DND-41 (cell line): ENCODE measurements at regions not wholly inside any gene's neighbourhood (a gene's known extent, or its start where the extent isn't known, plus 50 kb on each side); places are given as distances from the start of the nearest gene placed in this dataset.
"Not testable (repeated sequence)": the region's sequence is repeated elsewhere in the genome, so short reads cannot be mapped to it uniquely, and the experiment has no call there.

ENCODE experiments used
- ATAC-seq: fragments of 200-7000 bp; cut with Tn5 transposase; 3 replicates; pipeline ENCODE4 v1.9.1; 2021; ENCODE audit warnings: low read depth; ENCODE audit not compliant: insufficient read depth
- DNase-seq: peaks from one replicate; pipeline ENCODE4 v3.0.0-alpha.2; 2020
- H2AFZ ChIP-seq: 2 replicates; pipeline ENCODE4 v1.6.0; 2012; ENCODE audit warnings: low read depth, low read length
- H3K27ac ChIP-seq: 2 replicates; pipeline ENCODE4 v1.5.1; 2012; ENCODE audit warnings: low read length, inconsistent platforms
- H3K27me3 ChIP-seq: fragments of 200-600 bp; sonication (generic); 2 replicates; pipeline ENCODE4 v1.6.0; 2012; ENCODE audit warnings: low read length, mild to moderate bottlenecking, inconsistent platforms; ENCODE audit not compliant: insufficient read depth, poor library complexity
- H3K36me3 ChIP-seq: 2 replicates; pipeline ENCODE4 v1.5.1; 2012; ENCODE audit warnings: low read length, inconsistent platforms; ENCODE audit not compliant: insufficient read depth
- H3K4me1 ChIP-seq: 2 replicates; pipeline ENCODE4 v1.5.1; 2012; ENCODE audit warnings: mild to moderate bottlenecking, low read length; ENCODE audit not compliant: insufficient read depth
- H3K4me2 ChIP-seq: 2 replicates; pipeline ENCODE4 v1.6.0; 2012; ENCODE audit warnings: mild to moderate bottlenecking, moderate library complexity, low read length, inconsistent platforms; ENCODE audit not compliant: insufficient read depth
- H3K4me3 ChIP-seq, 2 experiments: fragments of 200-600 bp in 1 of 2; shearing (Covaris generic) in 1 of 2; 2 replicates each; pipeline ENCODE4 v1.5.1; 2012 to 2016; ENCODE audit warnings: inconsistent platforms in 2 of 2, low read length in 2 of 2, mild to moderate bottlenecking in 2 of 2, low read depth in 1 of 2, moderate library complexity in 1 of 2
- H3K79me2 ChIP-seq: 2 replicates; pipeline ENCODE4 v1.6.0; 2012; ENCODE audit warnings: low read length, inconsistent platforms; ENCODE audit not compliant: insufficient read depth
- H3K9ac ChIP-seq: 2 replicates; pipeline ENCODE4 v1.6.0; 2012; ENCODE audit warnings: low read depth, mild to moderate bottlenecking, inconsistent platforms, low read length, moderate library complexity
- H3K9me3 ChIP-seq: 2 replicates; pipeline ENCODE4 v1.5.1; 2012; ENCODE audit warnings: low read length, moderate library complexity, mild to moderate bottlenecking, inconsistent platforms; ENCODE audit not compliant: insufficient read depth, severe bottlenecking
- H4K20me1 ChIP-seq: 2 replicates; pipeline ENCODE4 v1.6.0; 2012; ENCODE audit warnings: low read length; ENCODE audit not compliant: insufficient read depth
- EZH2 ChIP-seq: IDR thresholded peaks from 3 replicates; pipeline ENCODE4 v1.6.1; 2012; ENCODE audit warnings: borderline replicate concordance, low read depth, mild to moderate bottlenecking, moderate library complexity, low read length, inconsistent platforms; ENCODE audit not compliant: severe bottlenecking
- TF ChIP-seq, protein P1 (sequence below): IDR thresholded peaks from 2 replicates; pipeline ENCODE4 v1.5.1; 2012; ENCODE audit warnings: borderline replicate concordance, low read length, moderate library complexity, mild to moderate bottlenecking; ENCODE audit not compliant: poor library complexity, severe bottlenecking; ENCODE audit errors: extremely low read depth

DNA sequence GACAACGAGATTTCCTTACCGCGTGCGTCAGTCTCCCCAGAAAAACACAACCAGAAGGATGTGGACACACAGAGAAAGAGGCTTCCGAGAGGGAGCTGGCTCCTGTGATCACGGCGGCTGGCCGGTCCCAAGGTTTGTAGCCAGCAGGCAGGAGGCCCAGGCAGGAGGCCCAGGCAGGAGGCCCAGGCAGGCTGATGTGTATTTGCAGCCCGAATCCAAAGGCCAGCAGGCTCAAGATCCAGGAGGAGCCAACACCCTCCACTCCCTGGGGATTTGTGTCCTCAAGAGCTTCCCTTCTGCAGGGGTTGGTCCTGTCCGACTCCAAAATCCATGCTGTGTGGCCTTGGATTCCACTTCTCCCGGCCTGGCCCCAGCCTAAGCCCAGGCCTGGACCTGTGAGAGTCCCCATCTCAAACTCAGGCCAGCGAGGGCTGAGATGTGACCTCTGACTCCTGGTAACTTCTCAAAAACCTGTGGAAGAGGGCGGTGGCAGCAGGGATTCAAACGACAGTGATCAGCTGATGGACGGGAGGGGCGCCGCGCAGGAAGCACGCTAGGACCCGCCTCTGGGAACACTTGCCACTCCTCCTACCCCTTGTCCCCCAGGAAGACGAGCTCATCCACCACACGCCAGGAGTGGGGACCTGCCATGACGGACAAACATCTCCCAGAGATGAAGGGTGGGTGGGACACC is 75.0 kb upstream of the PPP1R26 start:
- no peak for DNase-seq
- no peaks in the 10 kb centered on the region for H3K27me3 ChIP-seq
- no peak for TF ChIP-seq EZH2
- TF ChIP-seq, protein P1, sequence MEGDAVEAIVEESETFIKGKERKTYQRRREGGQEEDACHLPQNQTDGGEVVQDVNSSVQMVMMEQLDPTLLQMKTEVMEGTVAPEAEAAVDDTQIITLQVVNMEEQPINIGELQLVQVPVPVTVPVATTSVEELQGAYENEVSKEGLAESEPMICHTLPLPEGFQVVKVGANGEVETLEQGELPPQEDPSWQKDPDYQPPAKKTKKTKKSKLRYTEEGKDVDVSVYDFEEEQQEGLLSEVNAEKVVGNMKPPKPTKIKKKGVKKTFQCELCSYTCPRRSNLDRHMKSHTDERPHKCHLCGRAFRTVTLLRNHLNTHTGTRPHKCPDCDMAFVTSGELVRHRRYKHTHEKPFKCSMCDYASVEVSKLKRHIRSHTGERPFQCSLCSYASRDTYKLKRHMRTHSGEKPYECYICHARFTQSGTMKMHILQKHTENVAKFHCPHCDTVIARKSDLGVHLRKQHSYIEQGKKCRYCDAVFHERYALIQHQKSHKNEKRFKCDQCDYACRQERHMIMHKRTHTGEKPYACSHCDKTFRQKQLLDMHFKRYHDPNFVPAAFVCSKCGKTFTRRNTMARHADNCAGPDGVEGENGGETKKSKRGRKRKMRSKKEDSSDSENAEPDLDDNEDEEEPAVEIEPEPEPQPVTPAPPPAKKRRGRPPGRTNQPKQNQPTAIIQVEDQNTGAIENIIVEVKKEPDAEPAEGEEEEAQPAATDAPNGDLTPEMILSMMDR, result no peak
- no peak overlapping the region for H3K9ac ChIP-seq
- H3K79me2 ChIP-seq, result no peaks in the 10 kb centered on the region
- H3K36me3 ChIP-seq, result no peaks in the 10 kb centered on the region
- no peaks in the 10 kb centered on the region for H3K4me1 ChIP-seq
- no peak for ATAC-seq
- H3K27ac ChIP-seq, result no peak overlapping the region
- no peaks in the 10 kb centered on the region for H3K9me3 ChIP-seq
- no peaks in the 10 kb centered on the region for H4K20me1 ChIP-seq
- H3K4me3 ChIP-seq, result no peak overlapping the region
- no peak overlapping the region for H2AFZ ChIP-seq
- H3K4me2 ChIP-seq, result no peak overlapping the region

DNA sequence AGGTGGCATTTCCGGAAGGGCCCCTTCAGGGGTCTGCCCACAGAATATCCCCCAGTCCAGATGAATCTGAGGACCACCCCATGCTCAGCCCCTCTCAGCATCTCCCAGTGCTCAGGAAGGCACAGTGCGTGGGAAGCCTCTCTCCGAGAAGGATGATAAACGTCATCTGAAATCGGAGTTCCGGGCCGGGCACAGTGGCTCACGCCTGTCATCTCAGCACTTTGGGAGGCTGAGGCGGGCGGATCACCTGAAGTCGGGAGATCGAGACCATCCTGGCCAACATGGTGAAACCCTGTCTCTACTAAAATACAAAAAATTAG is 74.5 kb upstream of the PPP1R26 start:
- not testable (repeated sequence) for H4K20me1 ChIP-seq, H3K4me1 ChIP-seq, H3K4me2 ChIP-seq, H2AFZ ChIP-seq, H3K9me3 ChIP-seq, H3K27me3 ChIP-seq, ATAC-seq, H3K27ac ChIP-seq, H3K4me3 ChIP-seq, H3K36me3 ChIP-seq, DNase-seq, H3K79me2 ChIP-seq, H3K9ac ChIP-seq

DNA sequence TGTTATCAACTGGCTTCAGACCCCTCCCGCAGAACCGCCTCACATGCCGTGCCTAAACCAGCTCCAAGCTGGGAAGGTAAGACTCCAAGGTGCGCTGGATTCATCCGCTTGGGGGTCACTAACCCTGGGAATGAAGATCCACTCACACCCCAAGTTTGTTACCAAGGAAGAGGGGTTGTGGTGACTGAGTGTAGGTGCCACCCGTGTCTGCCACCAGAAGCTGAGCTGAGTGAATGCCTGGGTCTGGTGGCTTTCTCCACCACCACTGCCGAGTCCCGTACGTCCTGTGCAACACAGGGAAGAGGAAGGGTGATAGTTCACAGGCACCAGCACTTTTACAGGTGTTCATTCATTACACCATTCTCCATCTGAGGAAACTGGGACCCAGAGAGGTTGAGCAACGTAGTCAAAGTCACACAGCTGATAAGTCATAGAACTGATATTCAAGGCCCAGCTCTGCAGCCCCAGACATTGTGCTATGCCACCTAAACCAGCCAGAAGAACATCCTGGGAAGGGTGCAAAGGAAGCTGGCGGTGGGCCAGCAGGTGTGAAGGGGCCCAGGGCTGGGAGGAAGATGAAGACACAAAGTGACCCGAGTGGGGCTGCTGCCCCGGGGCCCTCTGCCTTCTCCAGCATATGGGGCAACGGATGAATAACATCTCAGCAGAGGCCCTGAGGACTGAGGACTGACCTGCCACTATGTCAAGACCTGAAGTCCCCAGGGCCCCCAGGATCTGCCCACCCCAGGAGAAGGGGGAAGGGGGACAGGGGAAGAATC is 70.9 kb upstream of the PPP1R26 start:
- no peak for DNase-seq
- TF ChIP-seq, protein P1, result no peak
- no peak for TF ChIP-seq EZH2
- H4K20me1 ChIP-seq, result no peaks in the 10 kb centered on the region
- H2AFZ ChIP-seq, result no peak overlapping the region
- no peak overlapping the region for H3K4me3 ChIP-seq
- no peaks in the 10 kb centered on the region for H3K36me3 ChIP-seq
- H3K9me3 ChIP-seq, result no peaks in the 10 kb centered on the region
- no peak overlapping the region for H3K4me2 ChIP-seq
- no peaks in the 10 kb centered on the region for H3K79me2 ChIP-seq
- H3K27me3 ChIP-seq, result no peaks in the 10 kb centered on the region
- no peak overlapping the region for H3K9ac ChIP-seq
- no peak for ATAC-seq
- no peaks in the 10 kb centered on the region for H3K4me1 ChIP-seq
- H3K27ac ChIP-seq, result no peak overlapping the region

DNA sequence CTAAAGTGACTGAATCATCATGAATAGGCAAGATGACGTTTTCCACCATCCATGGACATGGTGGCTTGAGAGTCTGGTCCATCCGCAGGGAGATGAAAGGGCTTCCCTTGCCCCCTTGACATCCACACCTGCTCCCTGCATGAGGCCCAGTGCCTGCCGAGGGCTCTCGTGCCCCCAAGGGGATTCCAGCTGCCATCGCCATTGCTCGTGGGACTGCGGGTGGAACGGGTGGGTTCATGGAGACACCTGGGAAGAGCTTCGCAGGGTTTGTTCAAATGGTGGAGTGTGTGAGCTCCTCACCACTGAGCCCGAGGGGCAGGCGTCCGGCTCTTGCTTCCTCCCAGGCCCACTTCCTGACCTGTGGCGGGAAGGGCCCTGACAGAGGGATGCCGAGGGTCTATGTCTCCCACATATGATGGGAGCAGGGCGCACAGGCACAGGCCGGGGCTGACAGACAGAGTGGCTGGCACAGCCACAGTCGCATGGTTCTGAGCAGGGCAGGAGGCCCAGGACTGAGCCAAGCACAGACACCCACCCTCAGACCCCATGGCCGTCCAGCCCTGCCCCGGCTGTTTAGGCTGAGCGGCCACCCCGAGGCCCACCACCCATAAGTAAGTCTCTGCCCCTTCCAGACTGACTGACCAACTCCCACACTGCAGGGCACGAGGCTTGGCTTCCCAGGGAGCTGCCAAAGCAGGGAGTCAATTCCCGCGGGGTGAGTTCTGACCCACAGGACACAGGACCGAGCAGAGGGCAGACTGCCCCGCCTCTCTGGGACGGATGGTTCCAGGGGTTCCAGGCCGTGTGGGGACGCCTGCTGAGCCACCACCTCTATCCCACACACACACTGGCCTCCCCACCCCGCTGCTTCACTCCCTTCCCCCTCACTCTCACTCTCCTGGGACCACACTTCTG is 70.0 kb upstream of the PPP1R26 start:
- Histone ChIP-seq H4K20me1 (no peaks in the 10 kb centered on the region), H3K9ac (no peak overlapping the region), H2AFZ (no peak overlapping the region), H3K27me3 (no peaks in the 10 kb centered on the region), H3K9me3 (no peaks in the 10 kb centered on the region), H3K79me2 (no peaks in the 10 kb centered on the region), H3K4me3 (no peak overlapping the region), H3K4me1 (no peaks in the 10 kb centered on the region), H3K4me2 (no peak overlapping the region), H3K36me3 (no peaks in the 10 kb centered on the region), H3K27ac (no peak overlapping the region)
- no peak for DNase-seq
- no peak for TF ChIP-seq EZH2
- ATAC-seq, result no peak
